ENCODE measurements at regions not wholly inside any gene's neighbourhood (a gene's known extent, or its start where the extent isn't known, plus 50 kb on each side); places are given as distances from the start of the nearest gene placed in this dataset.

DNA sequence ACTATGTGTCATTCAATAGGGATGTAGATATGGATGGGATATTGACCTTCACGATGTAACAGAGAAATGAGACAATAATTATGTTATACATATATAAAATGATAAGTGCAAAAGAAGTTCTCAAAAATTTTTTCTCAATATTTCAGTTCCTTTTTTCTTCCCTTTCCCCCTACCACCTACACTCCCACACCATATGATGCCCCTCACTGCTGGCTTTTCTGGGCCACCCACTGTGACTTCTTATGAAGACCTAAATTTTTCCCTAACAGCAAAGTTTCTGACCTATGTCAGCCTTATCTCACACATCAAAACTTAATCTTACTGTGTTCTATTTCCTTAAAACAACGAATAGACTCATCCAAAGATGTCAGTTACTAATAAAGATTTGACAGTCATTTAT is 89.9 kb upstream of the MYLIP start:
- TF ChIP-seq POLR2A (IDR thresholded peaks at IDR 0.05), result no peak
- TF ChIP-seq, protein P1, sequence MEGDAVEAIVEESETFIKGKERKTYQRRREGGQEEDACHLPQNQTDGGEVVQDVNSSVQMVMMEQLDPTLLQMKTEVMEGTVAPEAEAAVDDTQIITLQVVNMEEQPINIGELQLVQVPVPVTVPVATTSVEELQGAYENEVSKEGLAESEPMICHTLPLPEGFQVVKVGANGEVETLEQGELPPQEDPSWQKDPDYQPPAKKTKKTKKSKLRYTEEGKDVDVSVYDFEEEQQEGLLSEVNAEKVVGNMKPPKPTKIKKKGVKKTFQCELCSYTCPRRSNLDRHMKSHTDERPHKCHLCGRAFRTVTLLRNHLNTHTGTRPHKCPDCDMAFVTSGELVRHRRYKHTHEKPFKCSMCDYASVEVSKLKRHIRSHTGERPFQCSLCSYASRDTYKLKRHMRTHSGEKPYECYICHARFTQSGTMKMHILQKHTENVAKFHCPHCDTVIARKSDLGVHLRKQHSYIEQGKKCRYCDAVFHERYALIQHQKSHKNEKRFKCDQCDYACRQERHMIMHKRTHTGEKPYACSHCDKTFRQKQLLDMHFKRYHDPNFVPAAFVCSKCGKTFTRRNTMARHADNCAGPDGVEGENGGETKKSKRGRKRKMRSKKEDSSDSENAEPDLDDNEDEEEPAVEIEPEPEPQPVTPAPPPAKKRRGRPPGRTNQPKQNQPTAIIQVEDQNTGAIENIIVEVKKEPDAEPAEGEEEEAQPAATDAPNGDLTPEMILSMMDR (IDR thresholded peaks at IDR 0.05), result no peak
- no peak overlapping the region for H3K4me3 ChIP-seq
- no peaks in the 10 kb centered on the region for H3K9me3 ChIP-seq
- 37% methylated on average over 2 of the region's 2 CpGs for WGBS (ENCODE audit: insufficient coverage, low coverage, low lambda C conversion rate, missing lambda C conversion rate)
- DNase-seq (no peak), ATAC-seq (no peak)
- no peak overlapping the region for H3K27ac ChIP-seq
- H3K4me1 ChIP-seq, result no peaks in the 10 kb centered on the region
- intact Hi-C loops (cut with DNase I), result no loop called here
- no peaks in the 10 kb centered on the region for H3K27me3 ChIP-seq
- no peaks in the 10 kb centered on the region for H3K36me3 ChIP-seq

DNA sequence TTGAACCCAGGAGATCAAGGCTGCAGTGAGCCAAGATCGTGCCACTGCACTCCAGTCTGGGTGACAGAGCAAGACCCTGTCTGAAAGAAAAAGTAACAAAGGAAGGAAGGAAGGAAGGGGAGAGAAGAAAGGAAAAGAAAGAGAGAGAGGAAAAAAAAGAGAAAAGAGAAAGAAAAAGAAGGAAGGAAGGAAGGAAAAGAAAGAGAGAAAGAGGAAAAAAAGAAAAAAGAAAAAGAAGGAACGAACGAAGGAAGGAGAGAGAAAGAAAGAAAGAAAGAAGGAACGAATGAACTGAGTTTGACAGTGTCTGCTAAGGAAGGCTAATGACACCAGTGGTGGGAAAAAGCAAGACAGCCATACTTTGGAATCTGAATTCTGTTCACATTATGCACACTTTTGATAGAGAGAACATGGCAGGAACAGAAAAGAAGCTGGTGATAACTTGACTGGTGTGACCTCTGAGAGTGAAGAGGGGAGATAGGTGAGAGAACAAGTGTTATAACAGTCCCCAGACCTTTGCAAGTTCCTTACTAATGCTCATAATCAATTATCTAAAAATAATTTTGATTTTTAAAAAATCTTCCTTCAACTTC is 93.3 kb upstream of the MYLIP start:
- 61% methylated on average over 4 of the region's 4 CpGs for WGBS (ENCODE audit: insufficient coverage, low coverage, low lambda C conversion rate, missing lambda C conversion rate)
- H3K36me3 ChIP-seq, result no peaks in the 10 kb centered on the region
- DNase-seq, result no peak
- no peak overlapping the region for H3K4me3 ChIP-seq
- no peak for ATAC-seq
- TF ChIP-seq POLR2A (IDR thresholded peaks at IDR 0.05), result no peak
- TF ChIP-seq, protein P1 (IDR thresholded peaks at IDR 0.05), result no peak
- intact Hi-C loops (cut with DNase I), result no loop called here
- no peaks in the 10 kb centered on the region for H3K4me1 ChIP-seq
- H3K27me3 ChIP-seq, result no peaks in the 10 kb centered on the region
- H3K9me3 ChIP-seq, result no peaks in the 10 kb centered on the region
- no peak overlapping the region for H3K27ac ChIP-seq

DNA sequence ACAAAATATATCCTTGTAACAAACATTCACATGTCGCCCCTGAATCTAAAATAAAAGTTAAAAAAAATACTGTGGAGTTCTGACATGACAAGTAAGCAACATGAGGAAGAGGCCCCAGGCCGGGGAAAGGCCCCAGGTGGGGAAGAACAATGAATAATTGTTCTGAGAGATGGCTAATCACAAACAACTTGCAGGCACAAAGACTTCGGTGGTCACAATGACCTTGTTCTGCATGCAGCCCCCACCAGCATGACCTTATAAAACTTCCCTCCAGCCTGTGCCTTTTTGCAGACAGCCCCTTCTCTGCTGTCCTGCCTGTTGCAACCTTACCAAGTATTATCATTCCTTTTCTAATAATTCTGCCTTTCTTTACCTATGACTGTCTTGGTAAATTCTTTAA is 95.7 kb upstream of the MYLIP start:
- DNase-seq (no peak), ATAC-seq (no peak)
- H3K4me3 ChIP-seq, result no peak overlapping the region
- WGBS (ENCODE audit: insufficient coverage, low coverage, low lambda C conversion rate, missing lambda C conversion rate), result 61% methylated on average over 2 of the region's 3 CpGs
- intact Hi-C loops (cut with DNase I), result no loop called here
- no peaks in the 10 kb centered on the region for H3K9me3 ChIP-seq
- H3K27me3 ChIP-seq, result no peaks in the 10 kb centered on the region
- H3K27ac ChIP-seq, result no peak overlapping the region
- no peak for TF ChIP-seq POLR2A (IDR thresholded peaks at IDR 0.05)
- TF ChIP-seq, protein P1 (IDR thresholded peaks at IDR 0.05), result no peak
- no peaks in the 10 kb centered on the region for H3K4me1 ChIP-seq
- H3K36me3 ChIP-seq, result no peaks in the 10 kb centered on the region

DNA sequence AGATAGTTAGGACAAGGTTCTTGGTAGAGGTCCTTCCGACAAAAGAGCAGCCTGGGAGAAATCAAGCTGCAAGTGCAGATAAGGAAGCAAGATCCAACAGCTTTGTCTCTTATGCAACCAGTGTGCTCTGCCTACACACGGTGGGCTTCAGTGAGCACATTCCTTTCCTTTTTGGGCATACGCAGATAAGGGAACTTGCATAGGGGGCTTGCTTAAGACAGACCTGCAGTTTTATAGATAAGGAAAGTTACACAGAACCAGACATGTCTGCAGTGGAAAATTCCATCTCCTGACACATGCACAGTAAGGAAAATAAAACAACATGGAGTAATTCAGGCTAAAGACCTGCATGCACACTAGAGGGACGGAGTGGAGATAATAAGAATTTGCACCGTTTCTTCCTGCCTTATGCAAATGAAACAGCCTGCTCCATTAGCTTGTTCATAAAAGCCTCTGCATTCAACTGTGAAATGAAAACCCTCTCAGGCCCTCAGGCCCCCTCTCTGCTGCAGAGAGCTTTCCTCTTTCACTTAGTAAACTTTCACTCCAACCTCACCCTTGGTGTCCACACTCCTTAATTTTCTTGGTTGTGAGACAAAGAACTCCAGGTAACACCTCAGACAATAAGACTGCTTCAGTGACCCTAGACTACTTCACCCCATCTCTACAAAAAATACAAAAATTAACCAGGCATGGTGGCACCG is 97.5 kb upstream of the MYLIP start:
- Histone ChIP-seq H3K4me1 (no peaks in the 10 kb centered on the region), H3K9me3 (no peaks in the 10 kb centered on the region), H3K36me3 (no peaks in the 10 kb centered on the region), H3K4me3 (no peak overlapping the region), H3K27ac (no peak overlapping the region), H3K27me3 (no peaks in the 10 kb centered on the region)
- DNase-seq (no peak), ATAC-seq (no peak)
- WGBS (ENCODE audit: insufficient coverage, low coverage, low lambda C conversion rate, missing lambda C conversion rate), result 57% methylated on average over 6 of the region's 6 CpGs
- intact Hi-C loops (cut with DNase I), result no loop called here
- TF ChIP-seq, protein P1 (IDR thresholded peaks at IDR 0.05), result no peak
- no peak for TF ChIP-seq POLR2A (IDR thresholded peaks at IDR 0.05)

Measured in right lobe of liver (tissue), 6 donors.